Gastrocnemius medialis (tissue), 4 donors: ENCODE measurements at regions not wholly inside any gene's neighbourhood (a gene's known extent, or its start where the extent isn't known, plus 50 kb on each side); places are given as distances from the start of the nearest gene placed in this dataset.

Experiments
- CTCF ChIP-seq, 5 experiments: fragments of 450-650 bp in 3 of 5; fragments of 200-600 bp in 2 of 5; sonication (generic) in 2 of 5; IDR thresholded peaks in 4 of 5; conservative IDR thresholded peaks in 1 of 5; 1 replicate in 4 of 5; 2 replicates in 1 of 5; pipeline ENCODE4 v1.5.1; 2016 to 2019; ENCODE audit warnings: antibody characterized with exemption in 5 of 5, mild to moderate bottlenecking in 3 of 5, moderate library complexity in 3 of 5
- POLR2A ChIP-seq, 2 donors: fragments of 450-650 bp; IDR thresholded peaks; one replicate each; pipeline ENCODE4 v1.6.1; 2017; ENCODE audit warnings: antibody characterized with exemption in 2 of 2, mild to moderate bottlenecking in 2 of 2, moderate library complexity in 2 of 2

GRCh38 chr7:401495-401894, 111.5 kb downstream of the FOXL3 start:
- TF ChIP-seq CTCF (IDR thresholded peaks at IDR 0.05 in 4 of 5, conservative IDR thresholded peaks at IDR 0.05 in 1 of 5): no peak
- TF ChIP-seq POLR2A (IDR thresholded peaks at IDR 0.05): no peak
